Lower lobe of right lung (tissue), 2 donors: ENCODE measurements at regions not wholly inside any gene's neighbourhood (a gene's known extent, or its start where the extent isn't known, plus 50 kb on each side); places are given as distances from the start of the nearest gene placed in this dataset.

Source experiments
- ATAC-seq, 2 donors: fragments of 200-7000 bp; cut with Tn5 transposase; one replicate each; pipeline ENCODE4 v1.9.1; 2020 to 2022; ENCODE audit warnings: mild to moderate bottlenecking in 2 of 2, moderate library complexity in 2 of 2
- DNase-seq: peaks from one replicate; pipeline ENCODE4 v3.0.0-alpha.2; 2020
- H3K27ac ChIP-seq: fragments of 200-600 bp; one replicate; pipeline ENCODE4 v1.8.0; 2022
- H3K27me3 ChIP-seq: fragments of 200-600 bp; one replicate; pipeline ENCODE4 v1.8.0; 2022; ENCODE audit warnings: low read depth
- H3K36me3 ChIP-seq: fragments of 200-600 bp; one replicate; pipeline ENCODE4 v1.8.0; 2022; ENCODE audit warnings: mild to moderate bottlenecking
- H3K4me1 ChIP-seq: fragments of 200-600 bp; one replicate; pipeline ENCODE4 v1.8.0; 2022
- H3K4me3 ChIP-seq: fragments of 200-600 bp; one replicate; pipeline ENCODE4 v1.8.0; 2022; ENCODE audit warnings: mild to moderate bottlenecking
- H3K9me3 ChIP-seq: fragments of 200-600 bp; one replicate; pipeline ENCODE4 v1.8.0; 2022
- CTCF ChIP-seq: fragments of 200-600 bp; IDR thresholded peaks from one replicate; pipeline ENCODE4 v1.8.0; 2022; ENCODE audit warnings: antibody characterized with exemption, mild to moderate bottlenecking
- intact Hi-C: fragments of 100-400 bp; cut with DNase I; formaldehyde crosslinking; loops from one replicate; pipeline ENCODE4 v1.11.0; 2022
- donor health status: DM: no; HTN: yes; CAD: no; lungs with severe emphysema.

GRCh38 chr9:23394189-23394588, 431.9 kb downstream of the ELAVL2 start:
- H3K27ac ChIP-seq, result no peak overlapping the region
- no peaks in the 10 kb centered on the region for H3K36me3 ChIP-seq
- ATAC-seq (no peak), DNase-seq (no peak)
- H3K4me1 ChIP-seq, result no peaks in the 10 kb centered on the region
- no peaks in the 10 kb centered on the region for H3K27me3 ChIP-seq
- H3K9me3 ChIP-seq, result no peaks in the 10 kb centered on the region
- H3K4me3 ChIP-seq, result no peak overlapping the region
- intact Hi-C loops, result no loop called here
- no peak for TF ChIP-seq CTCF

GRCh38 chr9:23408874-23409273, 417.2 kb downstream of the ELAVL2 start:
- H3K27ac ChIP-seq, result no peak overlapping the region
- no peak for DNase-seq
- H3K36me3 ChIP-seq, result no peaks in the 10 kb centered on the region
- H3K27me3 ChIP-seq, result no peaks in the 10 kb centered on the region
- TF ChIP-seq CTCF, result no peak
- intact Hi-C loops, result no loop called here
- H3K4me3 ChIP-seq, result no peak overlapping the region
- ATAC-seq, result no peak
- H3K4me1 ChIP-seq, result no peaks in the 10 kb centered on the region
- no peaks in the 10 kb centered on the region for H3K9me3 ChIP-seq

- Histone ChIP-seq H3K36me3 (no peaks in the 10 kb centered on the region), H3K4me3 (no peak overlapping the region), H3K27ac (no peak overlapping the region), H3K4me1 (no peaks in the 10 kb centered on the region), H3K27me3 (no peaks in the 10 kb centered on the region), H3K9me3 (no peaks in the 10 kb centered on the region)
- DNase-seq, result no peak
- TF ChIP-seq CTCF, result no peak
- intact Hi-C loops, result no loop called here
- ATAC-seq, result no peak
Observed at GRCh38 chr9:23412046-23412445, 414.0 kb downstream of the ELAVL2 start.

GRCh38 chr9:23412458-23412857, 413.6 kb downstream of the ELAVL2 start:
- intact Hi-C loops, result no loop called here
- Histone ChIP-seq H3K36me3 (no peaks in the 10 kb centered on the region), H3K4me1 (no peaks in the 10 kb centered on the region), H3K27ac (no peak overlapping the region), H3K9me3 (no peaks in the 10 kb centered on the region), H3K27me3 (no peaks in the 10 kb centered on the region), H3K4me3 (no peak overlapping the region)
- no peak for TF ChIP-seq CTCF
- no peak for ATAC-seq
- DNase-seq, result no peak

GRCh38 chr9:23413541-23413940, 412.5 kb downstream of the ELAVL2 start:
- ATAC-seq (no peak), DNase-seq (no peak)
- Histone ChIP-seq H3K27ac (no peak overlapping the region), H3K4me1 (no peaks in the 10 kb centered on the region), H3K36me3 (no peaks in the 10 kb centered on the region), H3K9me3 (no peaks in the 10 kb centered on the region), H3K27me3 (no peaks in the 10 kb centered on the region), H3K4me3 (no peak overlapping the region)
- no peak for TF ChIP-seq CTCF
- intact Hi-C loops, result no loop called here

GRCh38 chr9:23423999-23424398, 402.0 kb downstream of the ELAVL2 start:
- Histone ChIP-seq H3K9me3 (no peaks in the 10 kb centered on the region), H3K27me3 (no peaks in the 10 kb centered on the region), H3K27ac (no peak overlapping the region), H3K4me1 (no peaks in the 10 kb centered on the region), H3K4me3 (no peak overlapping the region), H3K36me3 (no peaks in the 10 kb centered on the region)
- TF ChIP-seq CTCF, result no peak
- ATAC-seq (no peak), DNase-seq (no peak)
- intact Hi-C loops, result no loop called here
